Loucy (cell line): ENCODE measurements at regions not wholly inside any gene's neighbourhood (a gene's known extent, or its start where the extent isn't known, plus 50 kb on each side); places are given as distances from the start of the nearest gene placed in this dataset.

Source experiments
- H2AFZ ChIP-seq: fragments of 200-600 bp; sonication (generic); 2 replicates; pipeline ENCODE4 v1.6.0; 2016; ENCODE audit warnings: antibody characterized with exemption, mild to moderate bottlenecking, low read length, moderate library complexity
- H3F3A ChIP-seq: fragments of 200-600 bp; 2 replicates; pipeline ENCODE4 v1.6.0; 2016; ENCODE audit warnings: antibody characterized with exemption, low read depth, mild to moderate bottlenecking
- H3K27me3 ChIP-seq: fragments of 200-600 bp; sonication (generic); 2 replicates; pipeline ENCODE4 v1.6.1; 2014; ENCODE audit warnings: low read length, mild to moderate bottlenecking; ENCODE audit not compliant: insufficient read depth, poor library complexity, severe bottlenecking
- H3K36me3 ChIP-seq: fragments of 200-600 bp; sonication (generic); 2 replicates; pipeline ENCODE4 v1.6.1; 2016; ENCODE audit warnings: low read length; ENCODE audit not compliant: insufficient read depth
- H3K4me1 ChIP-seq: fragments of 200-600 bp; sonication (generic); 2 replicates; pipeline ENCODE4 v1.5.1; 2014; ENCODE audit warnings: low read length, mild to moderate bottlenecking; ENCODE audit not compliant: insufficient read depth, poor library complexity, severe bottlenecking
- H3K4me2 ChIP-seq: fragments of 200-600 bp; sonication (generic); 2 replicates; pipeline ENCODE4 v1.6.0; 2014; ENCODE audit warnings: antibody characterized with exemption, low read length, low read depth, mild to moderate bottlenecking; ENCODE audit not compliant: poor library complexity, severe bottlenecking
- H3K4me3 ChIP-seq: fragments of 200-600 bp; sonication (generic); 2 replicates; pipeline ENCODE4 v1.5.1; 2014; ENCODE audit warnings: low read length, mild to moderate bottlenecking, mixed read lengths; ENCODE audit not compliant: poor library complexity, severe bottlenecking
- H3K79me2 ChIP-seq: fragments of 200-600 bp; sonication (generic); 2 replicates; pipeline ENCODE4 v1.6.1; 2014; ENCODE audit warnings: low read length; ENCODE audit not compliant: insufficient read depth
- H3K9ac ChIP-seq: fragments of 200-600 bp; sonication (generic); 2 replicates; pipeline ENCODE4 v1.6.0; 2014; ENCODE audit warnings: mild to moderate bottlenecking, low read depth, low read length, moderate library complexity; ENCODE audit not compliant: poor library complexity, severe bottlenecking
- H3K9me2 ChIP-seq: fragments of 200-600 bp; sonication (generic); replicated peaks from 2 replicates; pipeline ENCODE4 v1.6.1; 2016; ENCODE audit warnings: low read depth, low read length, mixed read lengths
- H3K9me3 ChIP-seq: fragments of 200-600 bp; sonication (generic); 2 replicates; pipeline ENCODE4 v1.6.1; 2014; ENCODE audit warnings: mild to moderate bottlenecking, antibody characterized with exemption, low read length, low read depth; ENCODE audit not compliant: insufficient read depth
- H4K20me1 ChIP-seq: fragments of 200-600 bp; sonication (generic); 2 replicates; pipeline ENCODE4 v1.6.0; 2014; ENCODE audit warnings: antibody characterized with exemption, low read length, mild to moderate bottlenecking; ENCODE audit not compliant: insufficient read depth, poor library complexity, severe bottlenecking
- CTCF ChIP-seq: fragments of 200-600 bp; sonication (generic); conservative IDR thresholded peaks from 2 replicates; pipeline ENCODE4 v1.5.1; 2014; ENCODE audit warnings: mild to moderate bottlenecking, antibody characterized with exemption, low read length
- EZH2phosphoT487 ChIP-seq: fragments of 200-600 bp; IDR thresholded peaks from 2 replicates; pipeline ENCODE4 v1.6.1; 2018; ENCODE audit warnings: antibody characterized with exemption, mild to moderate bottlenecking, moderate library complexity, borderline replicate concordance

- Histone ChIP-seq H3K27me3 (no peaks in the 10 kb centered on the region), H3F3A (no peaks in the 10 kb centered on the region), H3K4me3 (no peak overlapping the region), H3K36me3 (no peaks in the 10 kb centered on the region), H3K9me3 (no peaks in the 10 kb centered on the region), H2AFZ (no peak overlapping the region), H3K79me2 (no peaks in the 10 kb centered on the region), H4K20me1 (no peaks in the 10 kb centered on the region), H3K9ac (no peak overlapping the region), H3K9me2 (no peaks in the 10 kb centered on the region), H3K4me1 (no peaks in the 10 kb centered on the region), H3K4me2 (no peak overlapping the region)
- TF ChIP-seq EZH2phosphoT487 (no peak), CTCF (no peak)
Observed at GRCh38 chr3:65182085-65182484, 494.3 kb upstream of the ADAMTS9 start.

GRCh38 chr3:65181391-65181871, 493.6 kb upstream of the ADAMTS9 start:
- H3K9me3 ChIP-seq, result no peaks in the 10 kb centered on the region
- no peak overlapping the region for H3K4me3 ChIP-seq
- no peaks in the 10 kb centered on the region for H3K36me3 ChIP-seq
- H4K20me1 ChIP-seq, result no peaks in the 10 kb centered on the region
- TF ChIP-seq CTCF, result no peak
- H3K79me2 ChIP-seq, result no peaks in the 10 kb centered on the region
- no peak overlapping the region for H3K4me2 ChIP-seq
- no peaks in the 10 kb centered on the region for H3K27me3 ChIP-seq
- H3F3A ChIP-seq, result no peaks in the 10 kb centered on the region
- no peak overlapping the region for H3K9ac ChIP-seq
- no peaks in the 10 kb centered on the region for H3K9me2 ChIP-seq
- H3K4me1 ChIP-seq, result no peaks in the 10 kb centered on the region
- no peak overlapping the region for H2AFZ ChIP-seq

DNA sequence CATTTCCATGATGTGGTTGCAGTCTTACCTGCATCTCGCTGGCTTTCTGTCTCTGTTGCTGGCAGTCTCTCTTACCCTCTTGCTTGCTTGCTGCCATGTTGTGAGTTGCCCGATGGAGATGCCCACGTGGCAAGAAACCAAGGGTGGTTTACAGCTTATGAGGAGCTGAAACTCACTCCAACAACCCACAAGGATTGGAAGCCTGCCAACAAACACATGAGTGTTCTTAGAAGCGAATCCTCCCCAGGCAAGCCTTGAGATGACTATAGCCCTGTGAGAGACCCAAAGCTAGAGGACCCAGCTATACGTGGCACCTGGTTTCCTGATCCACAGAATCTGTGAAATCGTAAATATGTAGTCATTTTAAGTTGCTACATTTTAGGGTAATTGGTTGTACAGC, 490.9 kb upstream of the ADAMTS9 start:
- no peak overlapping the region for H3K9ac ChIP-seq
- H3K9me2 ChIP-seq, result no peaks in the 10 kb centered on the region
- no peaks in the 10 kb centered on the region for H4K20me1 ChIP-seq
- H3K36me3 ChIP-seq, result no peaks in the 10 kb centered on the region
- H3F3A ChIP-seq, result no peaks in the 10 kb centered on the region
- H3K4me1 ChIP-seq, result no peaks in the 10 kb centered on the region
- no peak overlapping the region for H3K4me3 ChIP-seq
- H3K4me2 ChIP-seq, result no peak overlapping the region
- H3K79me2 ChIP-seq, result no peaks in the 10 kb centered on the region
- H3K27me3 ChIP-seq, result no peaks in the 10 kb centered on the region
- H3K9me3 ChIP-seq, result no peaks in the 10 kb centered on the region
- TF ChIP-seq CTCF, result no peak
- no peak for TF ChIP-seq EZH2phosphoT487
- H2AFZ ChIP-seq, result no peak overlapping the region
